HEK293 (cell line): ENCODE measurements at regions not wholly inside any gene's neighbourhood (a gene's known extent, or its start where the extent isn't known, plus 50 kb on each side); places are given as distances from the start of the nearest gene placed in this dataset.

Experiments used
- ZNF510 ChIP-seq: fragments of 450-650 bp; formaldehyde crosslinking; IDR thresholded peaks from 2 replicates; pipeline ENCODE4 v1.5.1; 2018; ENCODE audit warnings: mild to moderate bottlenecking, missing genetic modification characterization, missing biosample characterization; ENCODE audit not compliant: insufficient replicate concordance
- TF ChIP-seq, protein P1 (sequence below): fragments of 450-650 bp; formaldehyde crosslinking; IDR thresholded peaks from 2 replicates; pipeline ENCODE4 v1.5.1; 2016; ENCODE audit warnings: missing biosample characterization, missing genetic modification characterization

DNA sequence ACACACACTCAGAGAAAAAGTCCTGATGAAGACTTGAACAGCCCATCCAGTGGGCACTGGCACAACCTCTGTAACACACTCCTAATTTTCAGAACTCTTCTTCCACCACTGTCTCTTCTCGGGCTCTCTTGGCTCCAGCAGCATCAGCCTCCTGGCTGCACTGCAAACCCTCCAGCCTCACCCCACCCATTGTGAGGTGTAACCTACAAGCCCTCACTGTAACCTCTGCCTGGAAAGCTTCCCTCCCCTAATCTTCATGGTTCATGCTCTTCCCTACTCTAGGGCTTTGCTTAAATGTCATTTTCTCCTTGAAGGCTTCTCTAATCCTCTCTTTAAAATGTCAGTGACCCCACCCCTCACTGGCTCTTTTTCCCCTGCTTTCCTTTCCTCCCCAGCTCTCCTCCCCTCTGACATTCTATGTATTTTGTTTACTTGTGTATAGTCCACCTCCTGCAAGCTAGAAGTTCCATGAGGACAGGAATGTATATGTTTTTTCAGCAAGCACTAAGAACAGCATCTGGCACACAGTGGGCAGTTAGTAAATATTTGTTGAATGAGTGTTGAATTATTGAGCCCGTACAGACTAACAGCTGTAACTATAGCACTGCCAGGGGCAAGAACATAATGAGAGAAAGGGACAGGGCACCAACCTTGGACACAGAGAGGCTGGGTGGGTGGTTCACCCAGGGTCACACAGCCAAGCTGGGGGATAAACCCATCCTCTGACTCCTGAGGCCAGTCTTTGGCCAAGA is 76.4 kb downstream of the ESM1 start:
- no peak for TF ChIP-seq ZNF510 (tag by site-specific recombination)
- TF ChIP-seq, protein P1, sequence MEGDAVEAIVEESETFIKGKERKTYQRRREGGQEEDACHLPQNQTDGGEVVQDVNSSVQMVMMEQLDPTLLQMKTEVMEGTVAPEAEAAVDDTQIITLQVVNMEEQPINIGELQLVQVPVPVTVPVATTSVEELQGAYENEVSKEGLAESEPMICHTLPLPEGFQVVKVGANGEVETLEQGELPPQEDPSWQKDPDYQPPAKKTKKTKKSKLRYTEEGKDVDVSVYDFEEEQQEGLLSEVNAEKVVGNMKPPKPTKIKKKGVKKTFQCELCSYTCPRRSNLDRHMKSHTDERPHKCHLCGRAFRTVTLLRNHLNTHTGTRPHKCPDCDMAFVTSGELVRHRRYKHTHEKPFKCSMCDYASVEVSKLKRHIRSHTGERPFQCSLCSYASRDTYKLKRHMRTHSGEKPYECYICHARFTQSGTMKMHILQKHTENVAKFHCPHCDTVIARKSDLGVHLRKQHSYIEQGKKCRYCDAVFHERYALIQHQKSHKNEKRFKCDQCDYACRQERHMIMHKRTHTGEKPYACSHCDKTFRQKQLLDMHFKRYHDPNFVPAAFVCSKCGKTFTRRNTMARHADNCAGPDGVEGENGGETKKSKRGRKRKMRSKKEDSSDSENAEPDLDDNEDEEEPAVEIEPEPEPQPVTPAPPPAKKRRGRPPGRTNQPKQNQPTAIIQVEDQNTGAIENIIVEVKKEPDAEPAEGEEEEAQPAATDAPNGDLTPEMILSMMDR (tag by site-specific recombination): no peak
